ACC112 (cell line): ENCODE measurements at regions not wholly inside any gene's neighbourhood (a gene's known extent, or its start where the extent isn't known, plus 50 kb on each side); places are given as distances from the start of the nearest gene placed in this dataset.

Source experiments
- H2AFZ ChIP-seq: fragments of 200-600 bp; sonication (generic); one replicate; pipeline ENCODE4 v1.6.0; 2017; ENCODE audit warnings: antibody characterized with exemption, low read length; ENCODE audit not compliant: unreplicated experiment
- H3K27ac ChIP-seq: fragments of 200-600 bp; sonication (generic); 2 replicates; pipeline ENCODE4 v1.5.1; 2014; ENCODE audit warnings: low read depth, mild to moderate bottlenecking, antibody characterized with exemption, low read length, moderate library complexity
- H3K27me3 ChIP-seq: fragments of 200-600 bp; sonication (generic); 2 replicates; pipeline ENCODE4 v1.6.1; 2014; ENCODE audit warnings: mild to moderate bottlenecking, antibody characterized with exemption, low read length, moderate library complexity, mixed read lengths; ENCODE audit not compliant: insufficient read depth
- H3K36me3 ChIP-seq: fragments of 200-600 bp; sonication (generic); 2 replicates; pipeline ENCODE4 v1.6.1; 2016; ENCODE audit warnings: mild to moderate bottlenecking, antibody characterized with exemption, low read length, moderate library complexity, mixed read lengths; ENCODE audit not compliant: insufficient read depth
- H3K4me1 ChIP-seq: fragments of 200-600 bp; sonication (generic); one replicate; pipeline ENCODE4 v1.6.1; 2016; ENCODE audit warnings: low read length, mixed read lengths; ENCODE audit not compliant: insufficient read depth, unreplicated experiment, control insufficient read depth
- H3K4me3 ChIP-seq: fragments of 200-600 bp; sonication (generic); 2 replicates; pipeline ENCODE4 v1.5.1; 2014; ENCODE audit warnings: mild to moderate bottlenecking, low read depth, low read length
- H3K79me2 ChIP-seq: fragments of 200-600 bp; sonication (generic); one replicate; pipeline ENCODE4 v1.6.0; 2016; ENCODE audit warnings: low read length; ENCODE audit not compliant: control insufficient read depth, unreplicated experiment, insufficient read depth

- Histone ChIP-seq H3K27ac (no peak overlapping the region), H2AFZ (no peak overlapping the region), H3K4me3 (no peak overlapping the region), H3K36me3 (no peaks in the 10 kb centered on the region), H3K79me2 (no peaks in the 10 kb centered on the region), H3K4me1 (no peaks in the 10 kb centered on the region), H3K27me3 (no peaks in the 10 kb centered on the region)
Measured at GRCh38 chr3:137296116-137296515, 338.3 kb downstream of the IL20RB start.

GRCh38 chr3:137297770-137298169, 340.0 kb downstream of the IL20RB start:
- Histone ChIP-seq H2AFZ (no peak overlapping the region), H3K4me3 (no peak overlapping the region), H3K27me3 (no peaks in the 10 kb centered on the region)

GRCh38 chr3:137300703-137301102, 342.9 kb downstream of the IL20RB start:
- no peaks in the 10 kb centered on the region for H3K79me2 ChIP-seq
- no peaks in the 10 kb centered on the region for H3K4me1 ChIP-seq
- H3K36me3 ChIP-seq = no peaks in the 10 kb centered on the region
- no peaks in the 10 kb centered on the region for H3K27me3 ChIP-seq
- H3K4me3 ChIP-seq = no peak overlapping the region
- H2AFZ ChIP-seq = no peak overlapping the region
- H3K27ac ChIP-seq = no peak overlapping the region

More at GRCh38 chr3:137297770-137298169, 340.0 kb downstream of the IL20RB start:
- Histone ChIP-seq H3K27ac (no peak overlapping the region), H3K36me3 (no peaks in the 10 kb centered on the region), H3K79me2 (no peaks in the 10 kb centered on the region), H3K4me1 (no peaks in the 10 kb centered on the region)

- no peaks in the 10 kb centered on the region for H3K27me3 ChIP-seq
- no peaks in the 10 kb centered on the region for H3K79me2 ChIP-seq
- no peaks in the 10 kb centered on the region for H3K36me3 ChIP-seq
- no peaks in the 10 kb centered on the region for H3K4me1 ChIP-seq
- H3K27ac ChIP-seq = no peak overlapping the region
- no peak overlapping the region for H2AFZ ChIP-seq
- no peak overlapping the region for H3K4me3 ChIP-seq
Measured at GRCh38 chr3:137304313-137305056, 346.7 kb downstream of the IL20RB start.

- Histone ChIP-seq H3K79me2 (no peaks in the 10 kb centered on the region), H3K27me3 (no peaks in the 10 kb centered on the region), H3K36me3 (no peaks in the 10 kb centered on the region), H2AFZ (no peak overlapping the region), H3K4me1 (no peaks in the 10 kb centered on the region), H3K27ac (no peak overlapping the region), H3K4me3 (no peak overlapping the region)
Measured at GRCh38 chr3:137324114-137324513, 366.3 kb downstream of the IL20RB start.

- Histone ChIP-seq H2AFZ (no peak overlapping the region), H3K79me2 (no peaks in the 10 kb centered on the region), H3K27ac (no peak overlapping the region), H3K4me1 (no peaks in the 10 kb centered on the region), H3K36me3 (no peaks in the 10 kb centered on the region), H3K27me3 (no peaks in the 10 kb centered on the region), H3K4me3 (no peak overlapping the region)
Measured at GRCh38 chr3:137325170-137325569, 367.4 kb downstream of the IL20RB start.

GRCh38 chr3:137325934-137326333, 368.2 kb downstream of the IL20RB start:
- Histone ChIP-seq H3K4me1 (no peaks in the 10 kb centered on the region), H3K4me3 (no peak overlapping the region), H3K36me3 (no peaks in the 10 kb centered on the region), H2AFZ (no peak overlapping the region), H3K79me2 (no peaks in the 10 kb centered on the region), H3K27ac (no peak overlapping the region), H3K27me3 (no peaks in the 10 kb centered on the region)

- Histone ChIP-seq H3K4me3 (no peak overlapping the region), H2AFZ (no peak overlapping the region), H3K36me3 (no peaks in the 10 kb centered on the region), H3K27me3 (no peaks in the 10 kb centered on the region), H3K79me2 (no peaks in the 10 kb centered on the region), H3K27ac (no peak overlapping the region), H3K4me1 (no peaks in the 10 kb centered on the region)
Measured at GRCh38 chr3:137329594-137329993, 371.8 kb downstream of the IL20RB start.

GRCh38 chr3:137330246-137330645, 372.5 kb downstream of the IL20RB start:
- no peaks in the 10 kb centered on the region for H3K36me3 ChIP-seq
- no peak overlapping the region for H3K27ac ChIP-seq
- H3K4me1 ChIP-seq = no peaks in the 10 kb centered on the region
- H3K27me3 ChIP-seq = no peaks in the 10 kb centered on the region
- H2AFZ ChIP-seq = no peak overlapping the region
- H3K4me3 ChIP-seq = no peak overlapping the region
- no peaks in the 10 kb centered on the region for H3K79me2 ChIP-seq

GRCh38 chr3:137332297-137332696, 374.5 kb downstream of the IL20RB start:
- Histone ChIP-seq H2AFZ (no peak overlapping the region), H3K79me2 (no peaks in the 10 kb centered on the region), H3K36me3 (no peaks in the 10 kb centered on the region), H3K4me1 (no peaks in the 10 kb centered on the region), H3K4me3 (no peak overlapping the region), H3K27me3 (no peaks in the 10 kb centered on the region), H3K27ac (no peak overlapping the region)

GRCh38 chr3:137335478-137335877, 377.7 kb downstream of the IL20RB start:
- Histone ChIP-seq H3K27me3 (no peaks in the 10 kb centered on the region), H3K36me3 (no peaks in the 10 kb centered on the region), H3K27ac (no peak overlapping the region), H2AFZ (no peak overlapping the region), H3K79me2 (no peaks in the 10 kb centered on the region), H3K4me3 (no peak overlapping the region), H3K4me1 (no peaks in the 10 kb centered on the region)
